Esophagus squamous epithelium (tissue), 4 donors: ENCODE measurements at regions not wholly inside any gene's neighbourhood (a gene's known extent, or its start where the extent isn't known, plus 50 kb on each side); places are given as distances from the start of the nearest gene placed in this dataset.

Experiments used
- CTCF ChIP-seq, 6 experiments: fragments of 450-650 bp in 4 of 6; fragments of 200-600 bp in 2 of 6; sonication (generic) in 2 of 6; IDR thresholded peaks; one replicate each; pipeline ENCODE4 v1.5.1; 2016 to 2019; ENCODE audit warnings: antibody characterized with exemption in 6 of 6, mild to moderate bottlenecking in 4 of 6, moderate library complexity in 4 of 6
- POLR2A ChIP-seq, 4 donors: fragments of 450-650 bp; IDR thresholded peaks; one replicate each; pipeline ENCODE4 v1.6.1; 2017; ENCODE audit warnings: antibody characterized with exemption in 4 of 4, mild to moderate bottlenecking in 4 of 4, moderate library complexity in 3 of 4

- no peak for TF ChIP-seq POLR2A (IDR thresholded peaks at IDR 0.05)
- TF ChIP-seq CTCF (IDR thresholded peaks at IDR 0.05) = no peak
Observed at GRCh38 chr14:51792809-51793208, 67.6 kb upstream of the GNG2 start.
